HEK293T (cell line): ENCODE measurements at regions not wholly inside any gene's neighbourhood (a gene's known extent, or its start where the extent isn't known, plus 50 kb on each side); places are given as distances from the start of the nearest gene placed in this dataset.

Experiments
- CTCF ChIA-PET: fragments of 350-600 bp; formaldehyde crosslinking; extraction: SDS; loops from one replicate; lab custom pipeline; 2021; ENCODE audit warnings: antibody characterized with exemption, inconsistent platforms; lab: Yijun Ruan, JAX
- POLR2A ChIA-PET: fragments of 350-600 bp; formaldehyde crosslinking; extraction: SDS; loops from one replicate; lab custom pipeline; 2020; ENCODE audit warnings: antibody characterized with exemption, inconsistent platforms; lab: Yijun Ruan, JAX
- DNase-seq: peaks from one replicate; pipeline ENCODE4 v3.0.0; 2012; ENCODE audit warnings: mixed read lengths; ENCODE audit errors: extremely low spot score
- ARNT ChIP-seq: fragments of 450-650 bp; IDR thresholded peaks from 2 replicates; pipeline ENCODE4 v1.6.1; 2017; ENCODE audit warnings: mild to moderate bottlenecking
- BHLHE40 ChIP-seq: fragments of 450-650 bp; IDR thresholded peaks from 2 replicates; pipeline ENCODE4 v1.6.1; 2016; ENCODE audit warnings: mild to moderate bottlenecking, moderate library complexity, borderline replicate concordance
- CTBP1 ChIP-seq: fragments of 450-650 bp; IDR thresholded peaks from 2 replicates; pipeline ENCODE4 v1.6.1; 2016; ENCODE audit warnings: borderline replicate concordance
- ELF4 ChIP-seq: fragments of 450-650 bp; IDR thresholded peaks from 2 replicates; pipeline ENCODE4 v1.6.1; 2017; ENCODE audit warnings: antibody characterized with exemption
- FOXA1 ChIP-seq: fragments of 450-650 bp; IDR thresholded peaks from 2 replicates; pipeline ENCODE4 v1.6.1; 2016; ENCODE audit warnings: mild to moderate bottlenecking
- FOXK2 ChIP-seq: fragments of 450-650 bp; IDR thresholded peaks from 2 replicates; pipeline ENCODE4 v1.6.1; 2016; ENCODE audit warnings: mild to moderate bottlenecking
- FOXM1 ChIP-seq: fragments of 450-650 bp; IDR thresholded peaks from 2 replicates; pipeline ENCODE4 v1.6.1; 2017; ENCODE audit warnings: mild to moderate bottlenecking, borderline replicate concordance
- HDGF ChIP-seq: fragments of 450-650 bp; IDR thresholded peaks from 2 replicates; pipeline ENCODE4 v1.6.1; 2017; ENCODE audit warnings: antibody characterized with exemption, borderline replicate concordance
- L3MBTL2 ChIP-seq: fragments of 450-650 bp; conservative IDR thresholded peaks from 2 replicates; pipeline ENCODE4 v1.6.1; 2016; ENCODE audit warnings: mild to moderate bottlenecking
- LEF1 ChIP-seq: fragments of 450-650 bp; IDR thresholded peaks from 2 replicates; pipeline ENCODE4 v1.6.1; 2017; ENCODE audit warnings: mild to moderate bottlenecking, borderline replicate concordance
- NFRKB ChIP-seq: fragments of 450-650 bp; IDR thresholded peaks from 2 replicates; pipeline ENCODE4 v1.6.1; 2016; ENCODE audit warnings: mild to moderate bottlenecking, moderate library complexity
- PKNOX1 ChIP-seq: fragments of 450-650 bp; IDR thresholded peaks from 2 replicates; pipeline ENCODE4 v1.6.1; 2016
- SP1 ChIP-seq: fragments of 450-650 bp; IDR thresholded peaks from 2 replicates; pipeline ENCODE4 v1.6.1; 2017
- SUZ12 ChIP-seq: fragments of 450-650 bp; IDR thresholded peaks from 2 replicates; pipeline ENCODE4 v1.6.1; 2016; ENCODE audit warnings: mild to moderate bottlenecking
- TARDBP ChIP-seq: fragments of 450-650 bp; IDR thresholded peaks from 2 replicates; pipeline ENCODE4 v1.6.1; 2016
- ZNF384 ChIP-seq: fragments of 450-650 bp; IDR thresholded peaks from 2 replicates; pipeline ENCODE4 v1.6.1; 2016

GRCh38 chr13:88862095-88862620 lies 1191.0 kb downstream of the SLITRK5 start:
- CTCF ChIA-PET, result no interaction called here
- no peak for DNase-seq
- POLR2A ChIA-PET, result no interaction called here
- no peak for TF ChIP-seq L3MBTL2
- no peak for TF ChIP-seq ARNT
- no peak for TF ChIP-seq HDGF
- TF ChIP-seq FOXM1, result no peak
- no peak for TF ChIP-seq CTBP1
- TF ChIP-seq SP1, result no peak
- TF ChIP-seq FOXK2, result no peak
- no peak for TF ChIP-seq BHLHE40
- TF ChIP-seq TARDBP, result no peak
- no peak for TF ChIP-seq NFRKB
- TF ChIP-seq FOXA1, result no peak
- TF ChIP-seq PKNOX1, result no peak
- TF ChIP-seq LEF1, result no peak
- TF ChIP-seq SUZ12, result no peak
- no peak for TF ChIP-seq ELF4
- no peak for TF ChIP-seq ZNF384

- TF ChIP-seq PKNOX1 (no peak), FOXA1 (no peak), HDGF (no peak)
- POLR2A ChIA-PET, result no interaction called here
- CTCF ChIA-PET, result no interaction called here
These were observed 1191.9 kb downstream of the SLITRK5 start for GRCh38 chr13:88863116-88863515.

GRCh38 chr13:88866195-88866594 lies 1195.0 kb downstream of the SLITRK5 start:
- DNase-seq, result no peak
- POLR2A ChIA-PET, result no interaction called here
- no peak for TF ChIP-seq FOXK2
- TF ChIP-seq BHLHE40, result no peak
- no peak for TF ChIP-seq PKNOX1
- CTCF ChIA-PET, result no interaction called here

More at GRCh38 chr13:88863116-88863515, 1191.9 kb downstream of the SLITRK5 start:
- no peak for DNase-seq

- TF ChIP-seq BHLHE40 (no peak), NFRKB (no peak), SP1 (no peak), TARDBP (no peak), LEF1 (no peak), PKNOX1 (no peak), FOXA1 (no peak), SUZ12 (no peak), ZNF384 (no peak), ELF4 (no peak), CTBP1 (no peak), ARNT (no peak), FOXK2 (no peak), HDGF (no peak), L3MBTL2 (no peak), FOXM1 (no peak)
- POLR2A ChIA-PET, result no interaction called here
- DNase-seq, result no peak
- CTCF ChIA-PET, result no interaction called here
These were observed 1212.6 kb downstream of the SLITRK5 start for GRCh38 chr13:88883741-88884140.

- TF ChIP-seq ARNT, result no peak
- no peak for TF ChIP-seq FOXA1
- no peak for TF ChIP-seq ELF4
- TF ChIP-seq LEF1, result no peak
- TF ChIP-seq CTBP1, result no peak
- TF ChIP-seq NFRKB, result no peak
- no peak for TF ChIP-seq BHLHE40
- no peak for TF ChIP-seq FOXK2
- TF ChIP-seq TARDBP, result no peak
- TF ChIP-seq PKNOX1, result no peak
- TF ChIP-seq L3MBTL2, result no peak
- no peak for TF ChIP-seq HDGF
- POLR2A ChIA-PET, result no interaction called here
- CTCF ChIA-PET, result no interaction called here
- no peak for DNase-seq
These were observed 1216.0 kb downstream of the SLITRK5 start for GRCh38 chr13:88887045-88887662.
